ENCODE measurements at regions not wholly inside any gene's neighbourhood (a gene's known extent, or its start where the extent isn't known, plus 50 kb on each side); places are given as distances from the start of the nearest gene placed in this dataset.

DNA sequence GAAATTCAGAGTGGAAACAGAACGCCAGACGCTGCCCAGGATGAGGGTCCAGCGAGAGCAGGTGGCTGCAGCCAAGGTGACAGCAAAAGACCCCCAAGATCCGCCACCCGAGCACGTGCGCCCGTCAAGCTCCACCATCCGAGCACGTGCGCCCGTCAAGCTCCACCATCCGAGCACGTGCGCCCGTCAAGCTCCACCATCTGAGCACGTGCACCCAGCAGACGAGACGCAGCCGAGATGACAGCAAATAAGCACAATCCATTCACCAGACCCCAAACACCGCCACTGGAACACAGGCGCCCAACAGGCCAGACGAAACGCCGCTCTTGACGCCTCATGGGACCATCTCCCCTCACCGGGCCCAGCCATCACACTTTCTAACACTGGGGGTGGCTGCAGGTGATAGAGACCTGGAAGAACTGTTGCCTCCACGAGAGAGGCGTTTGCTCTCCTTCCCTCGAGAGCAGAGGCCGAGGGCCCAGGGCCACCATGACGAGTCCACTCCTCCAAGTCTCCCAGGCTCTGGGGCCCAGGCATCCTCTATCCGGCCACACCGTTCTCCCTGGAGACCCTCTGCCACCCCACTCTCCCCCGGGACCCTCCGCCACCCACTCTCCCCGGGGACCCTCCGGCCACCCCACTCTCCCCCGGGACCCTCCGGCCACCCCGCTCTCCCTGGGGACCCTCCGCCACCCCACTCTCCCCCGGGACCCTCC is 62.1 kb upstream of the GALNT9 start:
- no peak for TF ChIP-seq CTCF (IDR thresholded peaks at IDR 0.05)
- no peak for TF ChIP-seq EZH2 (IDR thresholded peaks at IDR 0.05)
- TF ChIP-seq EZH2phosphoT487 (IDR thresholded peaks at IDR 0.05): no peak
